AML-193 (cell line): ENCODE measurements at regions not wholly inside any gene's neighbourhood (a gene's known extent, or its start where the extent isn't known, plus 50 kb on each side); places are given as distances from the start of the nearest gene placed in this dataset.

Experiments
- DNase-seq, 2 experiments: peaks; one replicate each; lab custom pipeline; 2025; lab: John Stamatoyannopoulos, UW

DNA sequence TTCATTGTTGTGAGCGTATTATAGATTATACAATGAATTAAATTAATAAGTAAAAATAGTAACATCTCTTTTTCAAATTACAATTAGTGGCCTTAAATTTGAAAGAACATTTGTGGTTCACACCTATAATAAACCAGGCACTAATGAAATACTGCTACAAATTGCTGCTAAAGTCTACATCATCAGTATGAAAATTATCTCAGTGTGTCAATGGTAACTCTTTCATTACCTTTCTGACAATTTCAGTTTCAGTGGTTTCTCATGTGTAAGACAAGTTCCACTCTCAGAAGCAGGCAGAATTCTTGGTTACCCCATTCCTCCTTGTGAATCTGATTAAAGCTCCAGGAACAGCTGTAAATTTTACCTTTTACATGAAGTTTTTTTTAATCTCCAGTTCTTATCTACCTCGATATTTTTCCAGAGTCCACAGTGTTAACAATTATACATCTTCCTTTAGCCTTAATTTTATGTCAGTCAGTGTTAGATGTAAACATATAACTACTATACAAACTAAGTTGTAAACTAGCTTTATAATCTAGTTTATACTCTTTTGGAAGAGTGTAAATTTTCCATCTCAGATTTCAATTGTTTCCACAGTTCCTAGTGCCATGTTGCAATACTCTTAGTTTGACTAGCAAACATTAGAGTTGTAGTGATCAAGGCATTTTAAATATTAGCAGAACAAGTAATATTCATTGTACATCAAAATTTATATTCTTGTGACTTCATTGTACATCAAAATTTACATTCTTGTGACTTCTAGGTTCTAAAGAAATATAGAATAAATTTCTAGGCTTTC is 1038.4 kb downstream of the EPHA7 start:
- DNase-seq: no peak

DNA sequence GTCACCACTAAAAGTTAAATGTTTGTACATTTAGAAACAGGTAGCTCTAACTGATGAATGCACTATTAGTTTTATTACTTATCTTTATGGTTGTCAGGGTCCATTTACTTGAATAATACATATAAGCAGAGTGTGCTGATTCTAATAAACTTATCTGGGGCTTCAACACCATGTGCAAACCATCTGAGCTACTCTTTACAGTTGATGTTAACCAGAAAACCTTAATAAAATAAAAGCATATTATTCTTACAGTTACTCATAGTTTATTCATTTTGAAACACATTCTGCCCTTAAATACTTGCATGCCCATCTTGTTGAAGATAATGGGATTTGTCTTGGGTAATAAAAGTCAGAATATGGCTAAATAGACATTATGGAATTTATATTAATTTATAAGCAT is 1042.2 kb downstream of the EPHA7 start:
- DNase-seq: no peak

DNA sequence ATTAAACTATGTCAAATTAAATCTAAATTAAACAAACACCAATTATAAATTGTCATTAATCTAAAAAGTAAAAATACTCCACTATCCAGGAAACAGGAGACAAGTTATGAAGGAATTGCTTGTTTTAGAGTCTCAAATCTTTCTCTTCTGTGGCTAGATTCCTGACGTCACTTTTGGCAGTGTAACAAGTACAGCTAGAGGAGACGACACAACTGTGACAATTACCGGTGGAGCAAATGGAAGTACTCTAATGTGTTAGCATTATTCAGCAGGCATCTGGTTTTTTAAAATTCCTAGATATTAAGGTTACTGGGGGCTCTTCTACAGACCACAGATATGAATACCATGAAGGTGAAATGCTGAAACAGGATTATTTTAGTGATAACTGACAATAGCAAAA is 1042.7 kb downstream of the EPHA7 start:
- DNase-seq: no peak

DNA sequence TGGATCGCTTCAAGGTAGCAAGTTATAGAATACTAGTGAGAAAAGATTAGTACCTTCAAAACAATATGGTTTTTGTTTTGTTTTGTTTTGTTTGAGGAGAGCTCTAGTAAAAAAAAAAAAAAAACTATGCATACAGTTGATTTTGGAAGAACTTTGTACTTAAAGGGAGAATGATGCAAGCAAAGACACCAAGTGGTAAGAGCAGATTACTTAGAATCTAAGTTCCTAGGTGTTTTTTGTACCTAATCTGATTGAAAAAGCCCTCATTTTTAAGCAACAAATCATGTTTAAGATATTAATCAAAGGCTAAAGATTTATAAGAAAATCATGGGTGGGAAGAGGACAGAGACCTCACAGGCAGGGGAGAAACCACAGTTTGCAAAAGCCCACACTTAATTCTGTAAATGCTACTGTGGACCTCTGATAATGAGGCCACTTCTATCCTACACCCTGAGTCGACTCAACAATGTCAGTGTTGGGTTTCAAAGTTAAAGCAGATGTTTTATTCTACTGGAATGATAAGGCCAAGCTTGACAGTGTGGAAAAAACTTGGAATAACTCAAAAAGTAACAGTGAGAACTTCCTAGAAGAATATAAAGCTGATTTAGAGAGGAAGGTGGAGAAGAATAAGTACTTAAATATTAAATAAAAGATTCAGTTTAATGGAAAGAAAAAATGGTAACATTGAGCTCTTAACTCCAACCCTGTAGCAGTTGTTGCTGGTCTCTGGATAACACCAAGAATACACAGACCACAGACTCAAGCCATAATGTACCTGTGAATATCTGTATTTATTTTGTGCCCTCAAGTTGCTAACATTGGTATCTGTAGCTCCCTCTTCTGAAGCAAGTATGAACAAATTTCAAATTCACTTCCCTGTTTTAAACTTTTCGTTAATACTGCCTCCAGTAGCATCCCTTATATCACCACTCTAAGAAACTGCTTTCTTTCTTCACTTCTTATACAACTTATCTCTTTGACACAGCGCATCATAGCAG is 1047.8 kb downstream of the EPHA7 start:
- no peak for DNase-seq

DNA sequence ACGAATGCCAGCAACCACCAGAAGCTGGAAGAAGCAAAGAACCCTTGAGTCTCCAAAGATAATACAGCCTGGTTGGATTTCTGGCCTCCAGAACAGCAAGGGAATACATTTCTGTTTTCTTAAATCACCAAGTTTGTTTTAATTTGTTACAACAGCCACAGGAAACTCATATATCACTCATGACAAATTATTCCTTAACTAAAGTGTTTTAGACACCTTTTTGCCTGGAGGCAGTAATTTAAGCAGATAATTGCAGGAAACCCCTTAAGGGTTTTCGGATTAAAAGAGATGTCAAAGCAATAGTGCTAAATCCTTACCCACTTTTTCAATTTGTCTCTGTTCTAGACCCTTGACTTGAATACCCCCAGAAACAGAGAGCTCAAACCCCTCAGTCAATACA is 1050.0 kb downstream of the EPHA7 start:
- DNase-seq: no peak

DNA sequence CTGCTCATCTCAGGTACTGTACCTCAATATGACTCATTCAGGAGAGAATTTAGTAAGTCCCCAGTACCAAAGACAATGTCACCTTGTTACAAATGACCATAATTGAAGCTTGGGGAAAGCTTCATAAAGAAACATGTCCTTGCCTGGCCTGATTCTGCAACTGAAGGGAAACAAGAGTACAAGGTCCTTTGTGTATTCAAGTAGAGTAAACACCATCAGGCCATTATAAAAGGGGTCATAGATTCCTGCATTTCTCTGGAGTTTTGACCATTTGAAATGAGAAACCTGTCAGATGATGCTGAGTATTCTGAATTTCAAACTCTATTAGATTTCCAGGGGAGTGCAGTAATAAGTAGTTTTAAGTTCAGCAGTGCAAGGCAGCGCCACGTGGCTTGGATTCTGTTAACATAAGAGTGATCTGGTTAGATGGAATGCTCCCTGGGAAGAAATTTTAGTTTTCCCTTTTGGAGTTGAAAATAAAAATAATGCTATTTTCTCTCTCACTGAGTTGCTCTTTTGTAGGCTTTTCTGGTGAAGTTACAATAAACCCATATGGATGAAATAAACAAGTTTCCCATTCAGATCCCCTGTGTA is 1054.3 kb downstream of the EPHA7 start:
- no peak for DNase-seq

DNA sequence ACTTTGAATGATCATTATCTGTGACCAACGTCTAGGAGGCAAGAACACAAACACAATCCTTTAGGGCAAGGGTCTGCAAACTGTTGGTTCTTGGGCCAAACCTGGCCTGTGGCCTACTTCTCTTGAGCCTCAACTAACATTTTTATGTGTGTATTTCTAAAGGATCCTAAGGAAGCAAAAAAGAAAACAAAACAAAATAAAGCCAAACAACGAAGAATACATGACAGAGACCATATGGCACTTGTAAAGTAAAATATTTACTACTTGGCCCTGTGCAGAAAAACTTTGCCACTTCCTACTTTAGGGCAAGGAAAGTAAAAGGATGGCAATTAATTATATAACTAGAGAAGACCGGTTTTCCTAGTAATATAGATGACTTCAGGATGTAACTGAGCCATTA is 1056.2 kb downstream of the EPHA7 start:
- DNase-seq: no peak

DNA sequence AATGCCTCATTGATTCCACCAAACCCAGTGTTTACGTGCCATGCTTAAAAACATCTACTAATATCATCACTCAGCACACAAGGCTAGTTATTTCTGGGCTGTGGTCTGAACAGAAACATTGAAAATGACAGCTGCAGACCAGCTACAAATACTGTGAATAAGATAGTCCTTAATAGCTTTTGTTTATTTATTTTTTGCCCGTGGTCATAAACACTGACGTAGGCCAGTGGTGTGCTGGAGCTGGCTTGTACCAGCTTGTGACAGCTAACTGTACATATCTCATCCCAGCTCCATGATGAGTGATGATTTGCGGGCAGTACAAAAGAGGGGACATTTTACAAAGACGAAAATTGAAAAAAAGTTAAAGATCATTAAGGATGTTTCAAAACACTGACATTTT is 1057.0 kb downstream of the EPHA7 start:
- no peak for DNase-seq

DNA sequence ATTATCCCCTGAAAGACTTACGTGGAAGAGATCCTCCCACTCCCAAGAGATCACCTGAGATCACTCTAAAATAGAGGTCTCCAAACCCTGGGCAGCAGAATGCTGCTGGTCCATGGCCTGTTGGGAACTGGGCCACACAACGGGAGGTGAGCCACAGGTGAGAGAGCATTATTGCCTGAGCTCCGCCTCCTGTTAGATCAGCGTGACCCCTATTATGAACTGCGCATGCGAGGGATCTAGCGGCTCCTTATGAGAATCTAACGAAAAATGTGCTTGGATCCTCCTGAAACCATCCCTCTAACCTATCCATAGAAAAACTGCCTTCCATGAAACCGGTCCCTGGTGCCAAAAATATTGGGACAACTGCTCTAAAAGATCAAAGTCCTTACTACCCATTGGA is 1057.4 kb downstream of the EPHA7 start:
- DNase-seq: no peak

DNA sequence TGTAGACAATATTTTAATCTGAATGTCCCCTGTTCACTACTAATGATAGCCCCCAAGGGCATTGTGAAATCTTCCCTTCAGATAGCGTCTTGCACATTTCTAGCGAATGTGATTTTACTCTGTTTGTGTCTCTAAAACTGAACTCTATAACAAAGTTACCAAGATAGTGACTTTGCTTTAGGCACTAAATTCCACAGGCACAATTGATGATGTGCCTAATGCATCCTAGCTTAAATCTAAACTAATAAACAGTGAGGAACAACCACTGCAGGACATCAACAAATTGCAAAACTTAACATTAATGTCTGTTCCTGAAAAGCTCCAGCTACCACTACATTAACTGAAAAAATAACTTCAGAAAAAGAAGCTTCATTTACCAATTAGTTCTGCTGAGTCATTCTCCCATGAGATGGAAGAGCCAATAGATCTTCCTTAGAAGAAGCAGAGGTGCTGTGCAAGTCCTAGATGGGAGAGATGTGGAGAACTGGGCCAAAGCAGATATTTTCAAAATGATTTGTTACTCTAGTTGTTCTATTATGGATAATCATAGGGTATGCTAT is 1065.0 kb downstream of the EPHA7 start:
- no peak for DNase-seq

DNA sequence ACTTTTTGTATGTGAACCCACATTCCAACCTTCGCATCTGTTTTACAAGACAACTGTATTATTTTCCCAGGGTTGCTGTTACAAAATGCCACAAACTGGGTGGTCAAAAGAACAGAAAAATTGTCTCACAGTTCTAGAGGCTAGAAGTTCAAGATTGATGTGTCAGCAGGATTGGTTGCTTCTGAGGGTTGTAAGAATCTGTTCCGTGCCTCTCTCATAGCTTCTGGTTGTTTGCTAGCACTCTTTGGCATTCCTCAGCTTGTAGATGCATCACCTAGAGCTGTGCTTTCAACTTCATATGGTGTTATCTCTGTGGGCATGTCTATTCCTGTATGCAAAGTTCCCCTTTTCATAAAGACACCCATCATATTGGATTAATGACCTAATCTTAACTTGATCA is 1067.2 kb downstream of the EPHA7 start:
- no peak for DNase-seq

DNA sequence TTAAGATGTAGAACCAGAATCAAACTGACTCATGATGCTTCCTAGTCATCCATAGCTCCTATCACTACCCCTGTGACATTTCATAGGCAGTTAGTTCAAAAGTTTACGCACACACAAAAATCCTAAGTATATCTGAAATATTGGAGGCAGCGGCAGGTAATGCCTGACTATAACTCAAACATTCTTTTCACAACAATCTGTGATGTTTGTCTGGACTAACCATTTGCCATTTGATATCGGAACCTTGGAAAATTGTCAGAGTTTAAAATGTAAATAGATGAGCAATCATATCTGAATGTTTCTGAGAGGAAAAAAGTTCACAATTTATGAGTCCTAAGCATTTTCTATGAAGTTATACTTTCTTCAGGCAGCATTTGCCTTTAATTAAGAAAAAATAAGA is 1078.2 kb downstream of the EPHA7 start:
- no peak for DNase-seq

DNA sequence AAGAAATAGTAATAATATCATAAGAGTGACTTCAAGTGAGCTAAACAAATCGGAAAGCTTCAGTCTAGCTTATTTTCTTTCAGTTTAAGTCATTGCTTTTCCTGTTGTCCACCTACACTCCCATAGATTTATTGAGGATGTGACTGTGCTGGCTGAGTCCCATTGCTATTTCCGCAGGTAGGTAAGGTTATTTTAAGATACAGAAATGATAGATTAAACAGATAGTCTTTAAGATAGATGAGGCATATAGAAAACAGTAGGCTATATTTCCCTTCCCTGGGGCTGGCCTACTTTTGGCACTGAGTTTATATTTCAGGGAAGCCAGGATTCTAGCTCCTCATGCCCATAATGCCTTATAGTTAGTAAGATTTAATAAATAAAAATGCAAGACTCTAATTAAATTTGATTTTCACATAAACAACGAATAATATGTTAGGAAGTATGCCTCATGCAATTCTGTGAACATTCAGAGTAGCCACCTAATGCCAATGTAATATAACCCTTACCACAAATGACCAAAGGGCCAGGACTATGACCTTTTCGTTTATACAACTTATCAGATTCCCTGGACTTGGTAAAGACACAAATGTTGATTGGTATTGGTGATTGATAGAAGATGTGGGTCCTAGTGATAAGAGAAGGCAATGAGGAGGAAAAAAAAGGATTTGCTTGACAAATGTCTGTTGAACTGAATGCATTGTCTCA is 1079.3 kb downstream of the EPHA7 start:
- DNase-seq: no peak

DNA sequence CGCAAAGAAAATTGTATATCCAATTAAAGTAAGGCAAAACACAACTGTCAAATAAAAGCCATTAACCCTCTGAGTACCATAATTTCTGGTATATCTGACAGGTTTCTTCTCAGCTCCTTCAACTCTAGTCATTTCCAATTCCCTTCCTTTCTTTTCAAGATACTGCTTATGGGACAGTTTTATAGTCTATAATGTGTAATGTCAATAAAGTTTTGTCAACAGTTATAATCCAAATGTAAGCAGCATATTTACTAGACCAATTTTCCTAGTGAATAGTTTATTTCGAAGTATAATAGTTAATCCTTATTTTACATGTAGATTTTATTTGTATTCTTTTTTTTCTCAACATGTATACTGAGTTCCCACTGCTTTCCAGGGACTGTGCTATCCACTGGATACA is 1081.8 kb downstream of the EPHA7 start:
- DNase-seq: no peak

DNA sequence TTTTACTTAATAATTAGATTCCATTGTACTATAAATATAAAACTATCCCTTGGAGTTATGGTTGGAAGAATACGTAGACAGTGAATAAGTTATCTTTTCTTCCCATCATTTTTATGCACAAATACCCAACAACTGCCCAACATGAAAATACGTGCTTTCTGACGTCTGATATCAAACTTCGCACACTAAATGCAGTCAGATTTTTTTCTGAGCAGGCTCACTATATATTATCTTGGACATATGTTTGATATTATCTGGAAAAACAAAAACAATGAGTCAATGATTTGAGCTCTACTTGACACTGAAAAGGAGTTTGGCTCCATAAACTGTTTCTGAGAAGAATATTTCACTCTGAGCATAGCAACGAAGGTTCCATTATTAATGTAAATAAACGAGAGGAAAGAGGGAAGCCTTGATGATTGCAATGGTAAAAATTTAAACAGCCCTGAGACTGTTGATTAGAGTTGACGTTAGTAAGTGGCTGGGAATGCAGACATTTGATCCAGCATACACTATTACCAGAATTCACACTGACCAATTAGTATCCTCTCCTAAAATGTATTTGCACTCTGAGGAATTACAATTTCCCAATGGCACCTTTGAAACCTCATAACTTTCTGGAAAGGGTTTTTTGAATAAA is 1090.0 kb downstream of the EPHA7 start:
- DNase-seq: no peak

DNA sequence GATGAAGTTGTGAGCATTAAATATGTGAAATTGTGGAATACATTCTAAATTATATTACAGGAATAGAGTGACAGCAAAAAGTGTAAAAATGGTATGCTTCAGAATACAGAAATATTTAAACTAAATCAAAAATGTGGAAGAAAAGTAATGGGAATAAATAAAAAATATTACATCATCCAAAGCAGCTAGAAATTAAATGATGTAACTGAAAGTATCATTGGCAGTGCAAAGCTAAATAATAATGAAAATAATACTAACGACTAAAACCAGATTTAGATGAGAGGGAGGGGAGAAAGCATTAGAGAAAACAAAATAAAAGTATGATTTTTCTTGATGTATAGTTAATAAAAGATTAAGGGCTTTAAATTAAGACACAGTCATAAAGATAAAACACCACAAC is 1104.0 kb downstream of the EPHA7 start:
- DNase-seq: no peak

DNA sequence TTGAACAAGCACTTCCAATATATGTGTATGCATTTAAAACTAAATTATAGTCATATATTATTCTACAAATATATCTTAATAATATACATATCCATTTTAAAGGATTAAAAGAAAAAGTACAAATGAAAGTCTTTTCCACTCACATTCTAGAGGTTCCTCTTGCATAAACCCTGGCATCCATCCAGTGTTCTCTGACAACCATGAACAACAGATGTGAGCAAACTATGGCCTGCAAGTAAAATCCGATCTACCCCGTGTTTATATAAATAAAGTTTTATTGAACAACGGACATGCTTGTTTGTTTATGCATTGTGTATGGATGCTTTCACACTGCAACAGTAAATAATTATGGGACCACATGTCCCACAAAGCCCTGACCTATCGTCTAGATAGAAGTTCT is 1122.3 kb downstream of the EPHA7 start:
- no peak for DNase-seq

DNA sequence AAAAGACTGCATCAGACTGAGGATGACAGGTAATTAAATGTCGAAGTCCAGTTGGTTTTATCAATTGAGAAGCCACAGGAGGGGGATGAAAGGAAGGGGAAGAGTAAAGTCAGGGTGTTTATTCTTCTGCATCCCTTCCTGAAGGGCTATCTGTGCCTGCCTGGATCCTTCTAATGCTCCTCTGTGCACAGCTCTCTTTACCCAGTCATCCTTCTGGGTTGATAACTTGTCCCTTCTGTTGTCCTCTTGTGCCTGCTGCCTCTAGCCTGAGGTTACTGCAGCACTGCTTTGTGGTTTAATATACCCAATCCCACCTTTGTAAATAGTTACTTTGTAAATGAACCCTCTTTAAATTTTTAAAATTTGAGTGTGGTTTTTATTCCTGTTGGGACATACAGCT is 1127.3 kb downstream of the EPHA7 start:
- DNase-seq: no peak

DNA sequence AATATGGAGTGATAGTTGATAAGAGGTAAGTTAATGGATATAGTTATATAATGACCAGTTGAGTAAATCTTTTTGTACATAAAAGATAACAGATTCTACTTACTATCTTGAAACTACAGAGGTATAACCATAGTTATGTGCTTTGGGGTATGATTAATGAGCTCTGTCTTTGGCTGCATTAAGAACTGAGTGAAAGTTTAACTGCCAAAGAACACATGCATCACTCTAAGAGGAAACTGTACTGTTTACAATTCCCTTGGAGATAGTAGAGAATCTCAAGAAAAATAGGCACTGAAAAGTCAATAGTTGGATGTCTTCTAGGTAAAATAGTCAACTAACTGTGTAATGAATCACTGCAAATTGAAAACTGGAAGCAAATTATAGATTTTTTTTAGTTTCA is 1129.5 kb downstream of the EPHA7 start:
- no peak for DNase-seq

DNA sequence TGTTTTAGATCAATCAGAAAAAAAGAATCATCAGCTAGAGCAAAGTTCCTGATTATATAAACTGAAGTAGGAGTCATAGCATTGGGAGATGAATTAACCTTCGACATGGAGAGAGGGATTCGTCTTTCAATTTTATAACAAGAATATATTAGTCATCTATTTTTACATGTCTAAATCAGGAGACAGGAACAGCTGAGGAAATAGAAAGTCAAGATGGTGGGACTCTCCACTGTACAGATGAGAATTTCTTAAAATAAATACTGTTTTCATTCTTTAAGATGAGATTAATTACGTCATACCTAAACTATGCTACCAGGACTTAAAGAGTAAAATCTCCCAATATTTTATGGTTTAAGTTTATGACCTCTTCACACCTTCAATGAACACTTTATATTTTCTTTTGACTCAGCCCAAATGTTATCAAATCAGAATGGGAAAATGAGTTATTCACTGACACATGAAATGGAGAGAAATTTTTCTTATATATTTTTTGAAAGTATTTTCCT is 1137.7 kb downstream of the EPHA7 start:
- DNase-seq: no peak

DNA sequence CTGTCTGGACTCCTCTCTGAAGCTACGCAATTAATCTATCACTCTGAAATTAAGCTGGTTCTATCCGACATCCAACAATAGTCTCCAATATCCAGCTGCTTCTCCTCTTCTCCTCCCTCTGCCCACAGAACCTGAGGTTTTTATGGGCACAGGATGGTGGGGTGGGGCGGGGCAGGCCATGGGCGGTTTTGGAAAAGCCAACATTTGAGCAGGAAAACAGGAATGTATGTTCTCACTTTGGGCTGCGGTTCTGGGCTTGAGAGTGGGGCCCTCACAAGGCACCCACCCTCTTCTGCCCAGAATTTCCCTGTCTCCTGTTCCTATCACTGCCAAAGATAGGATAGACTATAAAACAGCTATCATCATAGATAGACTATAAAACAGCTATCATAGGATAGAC is 1144.2 kb downstream of the EPHA7 start:
- no peak for DNase-seq
